ENCODE measurements at regions not wholly inside any gene's neighbourhood (a gene's known extent, or its start where the extent isn't known, plus 50 kb on each side); places are given as distances from the start of the nearest gene placed in this dataset.

DNA sequence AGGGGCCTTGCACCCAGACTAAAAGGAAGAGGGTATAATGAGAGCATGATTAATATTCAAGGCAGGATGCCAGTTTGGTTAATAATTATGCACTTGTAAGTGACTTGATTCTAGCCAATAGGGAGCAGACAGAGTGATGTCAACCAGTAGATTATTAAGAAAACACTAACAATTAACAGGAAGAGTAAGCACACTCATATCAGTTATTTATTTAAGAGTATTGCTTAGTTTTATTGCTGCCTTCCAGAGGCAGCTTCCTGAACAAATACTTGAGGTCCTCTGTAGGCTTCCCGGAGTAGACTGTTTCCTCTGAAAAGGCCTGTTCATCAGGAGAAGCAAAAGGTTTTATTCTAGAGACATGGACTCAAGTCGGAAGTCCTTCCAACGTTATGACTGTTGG lies 129.1 kb upstream of the AFF2 start:
- Mint-ChIP-seq H3K4me3 (no peak overlapping the region), H3K27me3 (no peaks in the 10 kb centered on the region), H3K9me3 (no peaks in the 10 kb centered on the region), H3K36me3 (ENCODE audit: low read depth) (no peaks in the 10 kb centered on the region), H3K4me1 (ENCODE audit: low read depth) (no peaks in the 10 kb centered on the region), H3K27ac (no peak overlapping the region)
- Histone ChIP-seq H3K27ac (ENCODE audit: low read depth in 1 of 2, low read length in 2 of 2) (no peak overlapping the region), H3K4me1 (ENCODE audit: insufficient read depth, low read length) (no peaks in the 10 kb centered on the region), H3K9me3 (ENCODE audit: control insufficient read depth in 1 of 2, insufficient read depth in 1 of 2, low read length in 2 of 2) (no peaks in the 10 kb centered on the region), H3K36me3 (ENCODE audit: insufficient read depth, low read length) (no peaks in the 10 kb centered on the region), H3K27me3 (ENCODE audit: control insufficient read depth in 1 of 2, insufficient read depth in 2 of 2, low read length in 2 of 2) (no peaks in the 10 kb centered on the region), H3K4me3 (ENCODE audit: low read length) (no peak overlapping the region)
- ATAC-seq (ENCODE audit: poor library complexity), result no peak
- no peak for DNase-seq
- intact Hi-C loops (cut with DNase I, micrococcal nuclease), result no loop called here
- TF ChIP-seq, protein P1, sequence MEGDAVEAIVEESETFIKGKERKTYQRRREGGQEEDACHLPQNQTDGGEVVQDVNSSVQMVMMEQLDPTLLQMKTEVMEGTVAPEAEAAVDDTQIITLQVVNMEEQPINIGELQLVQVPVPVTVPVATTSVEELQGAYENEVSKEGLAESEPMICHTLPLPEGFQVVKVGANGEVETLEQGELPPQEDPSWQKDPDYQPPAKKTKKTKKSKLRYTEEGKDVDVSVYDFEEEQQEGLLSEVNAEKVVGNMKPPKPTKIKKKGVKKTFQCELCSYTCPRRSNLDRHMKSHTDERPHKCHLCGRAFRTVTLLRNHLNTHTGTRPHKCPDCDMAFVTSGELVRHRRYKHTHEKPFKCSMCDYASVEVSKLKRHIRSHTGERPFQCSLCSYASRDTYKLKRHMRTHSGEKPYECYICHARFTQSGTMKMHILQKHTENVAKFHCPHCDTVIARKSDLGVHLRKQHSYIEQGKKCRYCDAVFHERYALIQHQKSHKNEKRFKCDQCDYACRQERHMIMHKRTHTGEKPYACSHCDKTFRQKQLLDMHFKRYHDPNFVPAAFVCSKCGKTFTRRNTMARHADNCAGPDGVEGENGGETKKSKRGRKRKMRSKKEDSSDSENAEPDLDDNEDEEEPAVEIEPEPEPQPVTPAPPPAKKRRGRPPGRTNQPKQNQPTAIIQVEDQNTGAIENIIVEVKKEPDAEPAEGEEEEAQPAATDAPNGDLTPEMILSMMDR (IDR thresholded peaks at IDR 0.05), result no peak
- POLR2A ChIA-PET, result no interaction called here
- CTCF ChIA-PET, result no interaction called here

DNA sequence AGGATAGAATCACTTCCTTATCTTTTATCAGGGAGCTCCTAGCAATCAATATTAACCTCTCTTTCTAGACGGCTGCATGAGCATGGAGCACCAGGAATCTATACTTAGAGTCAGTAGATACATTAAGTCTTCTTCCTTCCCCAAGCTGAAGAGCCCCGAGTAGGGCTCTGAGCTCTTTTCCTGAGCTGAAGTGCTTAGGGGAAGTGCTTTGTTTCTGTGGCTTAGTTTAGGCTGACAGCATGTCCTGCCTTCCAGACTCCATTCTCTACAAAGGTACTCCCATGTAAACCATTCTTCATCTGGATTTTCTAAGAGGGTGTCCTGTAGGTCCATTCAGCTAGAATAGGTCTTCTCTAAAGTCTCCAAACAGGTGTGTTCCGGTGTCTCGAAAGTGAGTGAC lies 127.5 kb upstream of the AFF2 start:
- POLR2A ChIA-PET, result no interaction called here

DNA sequence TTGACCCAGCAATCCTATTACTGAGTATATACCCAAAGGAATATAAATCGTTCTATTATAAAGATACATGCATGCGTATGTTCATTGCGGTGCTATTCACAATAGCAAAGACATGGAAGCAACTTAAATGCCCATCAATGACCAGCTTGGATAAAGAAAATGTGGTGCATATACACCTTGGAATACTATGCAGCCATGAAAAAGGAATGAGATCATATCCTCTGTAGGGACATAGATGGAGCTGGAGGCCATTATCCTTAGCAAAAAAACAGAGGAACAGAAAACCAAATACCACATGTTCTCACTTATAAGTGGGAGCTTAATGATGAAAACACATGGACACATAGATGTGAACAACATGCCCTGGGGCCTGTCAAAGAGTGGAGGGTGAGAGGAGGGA lies 124.1 kb upstream of the AFF2 start:
- DNase-seq (no peak), ATAC-seq (ENCODE audit: poor library complexity) (no peak)
- H3K9me3 Mint-ChIP-seq, result no peaks in the 10 kb centered on the region
- no peaks in the 10 kb centered on the region for H3K27me3 Mint-ChIP-seq
- no peaks in the 10 kb centered on the region for H3K36me3 ChIP-seq (ENCODE audit: insufficient read depth, low read length)
- intact Hi-C loops (cut with DNase I, micrococcal nuclease), result no loop called here
- ChIA-PET POLR2A (no interaction called here), CTCF (no interaction called here)
- no peak overlapping the region for H3K4me3 ChIP-seq (ENCODE audit: low read length)
- no peaks in the 10 kb centered on the region for H3K27me3 ChIP-seq (ENCODE audit: control insufficient read depth in 1 of 2, insufficient read depth in 2 of 2, low read length in 2 of 2)
- H3K27ac Mint-ChIP-seq, result no peak overlapping the region
- H3K27ac ChIP-seq (ENCODE audit: low read depth in 1 of 2, low read length in 2 of 2), result no peak overlapping the region
- H3K4me1 Mint-ChIP-seq (ENCODE audit: low read depth), result peaks cover 19% of the 10 kb centered on the region
- no peaks in the 10 kb centered on the region for H3K9me3 ChIP-seq (ENCODE audit: control insufficient read depth in 1 of 2, insufficient read depth in 1 of 2, low read length in 2 of 2)
- H3K4me3 Mint-ChIP-seq, result no peak overlapping the region
- TF ChIP-seq, protein P1 (IDR thresholded peaks at IDR 0.05), result no peak
- H3K36me3 Mint-ChIP-seq (ENCODE audit: low read depth), result no peaks in the 10 kb centered on the region
- H3K4me1 ChIP-seq (ENCODE audit: insufficient read depth, low read length), result peaks cover 13% of the 10 kb centered on the region

More for the DNA sequence above, 127.5 kb upstream of the AFF2 start:
- intact Hi-C loops (cut with DNase I, micrococcal nuclease), result no loop called here
- Mint-ChIP-seq H3K9me3 (no peaks in the 10 kb centered on the region), H3K4me3 (no peak overlapping the region), H3K27ac (no peak overlapping the region), H3K4me1 (ENCODE audit: low read depth) (no peaks in the 10 kb centered on the region), H3K36me3 (ENCODE audit: low read depth) (no peaks in the 10 kb centered on the region), H3K27me3 (no peaks in the 10 kb centered on the region)
- DNase-seq (no peak), ATAC-seq (ENCODE audit: poor library complexity) (no peak)
- CTCF ChIA-PET, result no interaction called here
- TF ChIP-seq, protein P1 (IDR thresholded peaks at IDR 0.05), result no peak
- Histone ChIP-seq H3K4me1 (ENCODE audit: insufficient read depth, low read length) (no peaks in the 10 kb centered on the region), H3K27ac (ENCODE audit: low read depth in 1 of 2, low read length in 2 of 2) (no peak overlapping the region), H3K9me3 (ENCODE audit: control insufficient read depth in 1 of 2, insufficient read depth in 1 of 2, low read length in 2 of 2) (no peaks in the 10 kb centered on the region), H3K27me3 (ENCODE audit: control insufficient read depth in 1 of 2, insufficient read depth in 2 of 2, low read length in 2 of 2) (no peaks in the 10 kb centered on the region), H3K36me3 (ENCODE audit: insufficient read depth, low read length) (no peaks in the 10 kb centered on the region), H3K4me3 (ENCODE audit: low read length) (no peak overlapping the region)
